ENCODE measurements at regions not wholly inside any gene's neighbourhood (a gene's known extent, or its start where the extent isn't known, plus 50 kb on each side); places are given as distances from the start of the nearest gene placed in this dataset.

- TF ChIP-seq, protein P1, sequence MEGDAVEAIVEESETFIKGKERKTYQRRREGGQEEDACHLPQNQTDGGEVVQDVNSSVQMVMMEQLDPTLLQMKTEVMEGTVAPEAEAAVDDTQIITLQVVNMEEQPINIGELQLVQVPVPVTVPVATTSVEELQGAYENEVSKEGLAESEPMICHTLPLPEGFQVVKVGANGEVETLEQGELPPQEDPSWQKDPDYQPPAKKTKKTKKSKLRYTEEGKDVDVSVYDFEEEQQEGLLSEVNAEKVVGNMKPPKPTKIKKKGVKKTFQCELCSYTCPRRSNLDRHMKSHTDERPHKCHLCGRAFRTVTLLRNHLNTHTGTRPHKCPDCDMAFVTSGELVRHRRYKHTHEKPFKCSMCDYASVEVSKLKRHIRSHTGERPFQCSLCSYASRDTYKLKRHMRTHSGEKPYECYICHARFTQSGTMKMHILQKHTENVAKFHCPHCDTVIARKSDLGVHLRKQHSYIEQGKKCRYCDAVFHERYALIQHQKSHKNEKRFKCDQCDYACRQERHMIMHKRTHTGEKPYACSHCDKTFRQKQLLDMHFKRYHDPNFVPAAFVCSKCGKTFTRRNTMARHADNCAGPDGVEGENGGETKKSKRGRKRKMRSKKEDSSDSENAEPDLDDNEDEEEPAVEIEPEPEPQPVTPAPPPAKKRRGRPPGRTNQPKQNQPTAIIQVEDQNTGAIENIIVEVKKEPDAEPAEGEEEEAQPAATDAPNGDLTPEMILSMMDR (IDR thresholded peaks at IDR 0.05; ENCODE audit: borderline replicate concordance, extremely low read depth, low read length, poor library complexity, severe bottlenecking), result no peak
- TF ChIP-seq EZH2 (IDR thresholded peaks at IDR 0.05; ENCODE audit: borderline replicate concordance, low read depth, low read length, severe bottlenecking), result no peak
Measured at GRCh38 chr14:71713451-71713850, 218.8 kb upstream of the RGS6 start.

Data from DND-41 (cell line).